ENCODE measurements at regions not wholly inside any gene's neighbourhood (a gene's known extent, or its start where the extent isn't known, plus 50 kb on each side); places are given as distances from the start of the nearest gene placed in this dataset.

DNA sequence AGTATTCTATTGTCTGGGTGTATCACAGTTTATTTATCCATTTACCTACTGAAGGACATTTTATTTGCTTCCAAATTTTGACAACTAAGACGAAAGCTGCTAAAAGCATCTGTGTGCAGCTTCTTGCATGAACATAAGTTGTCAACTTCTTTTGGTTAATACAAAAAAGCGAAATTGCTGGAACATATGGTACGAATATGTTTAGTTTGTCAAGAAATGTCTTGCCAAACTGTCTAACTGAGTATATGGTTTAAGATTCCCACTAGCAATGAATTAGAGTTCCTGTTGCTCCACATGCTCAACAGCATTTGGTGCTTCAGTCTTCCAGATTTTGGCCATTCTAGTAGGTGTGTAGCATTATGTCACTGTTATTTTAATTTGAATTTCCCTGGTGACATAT lies 372.3 kb upstream of the NRXN1 start:
- Histone ChIP-seq H3K9me2 (replicated peaks; ENCODE audit: insufficient read depth, low read length) (no peaks in the 10 kb centered on the region), H3K79me2 (ENCODE audit: low read length) (no peaks in the 10 kb centered on the region), H3K9me3 (ENCODE audit: low read length) (peaks cover 16% of the 10 kb centered on the region), H3K4me2 (ENCODE audit: low read depth, low read length, poor library complexity, severe bottlenecking) (no peak overlapping the region), H3K27ac (ENCODE audit: low read length) (no peak overlapping the region), H3K36me3 (ENCODE audit: insufficient read depth, low read length) (no peaks in the 10 kb centered on the region), H4K20me1 (ENCODE audit: insufficient read depth, low read depth, low read length) (no peaks in the 10 kb centered on the region), H3K4me3 (ENCODE audit: low read length) (no peak overlapping the region), H3K9ac (ENCODE audit: low read length) (no peak overlapping the region), H3K27me3 (ENCODE audit: low read length) (no peaks in the 10 kb centered on the region), H3K4me1 (ENCODE audit: low read length) (no peaks in the 10 kb centered on the region), H2AFZ (ENCODE audit: low read length) (no peak overlapping the region)
- no peak for DNase-seq

- H3K36me3 ChIP-seq (ENCODE audit: insufficient read depth, low read length), result no peaks in the 10 kb centered on the region
- H3K9me3 ChIP-seq (ENCODE audit: low read length), result peaks cover 8% of the 10 kb centered on the region
- DNase-seq, result no peak
- H3K9me2 ChIP-seq (replicated peaks; ENCODE audit: insufficient read depth, low read length), result no peaks in the 10 kb centered on the region
- no peak overlapping the region for H3K9ac ChIP-seq (ENCODE audit: low read length)
- no peaks in the 10 kb centered on the region for H3K79me2 ChIP-seq (ENCODE audit: low read length)
- H2AFZ ChIP-seq (ENCODE audit: low read length), result no peak overlapping the region
- H3K4me3 ChIP-seq (ENCODE audit: low read length), result no peak overlapping the region
- H3K4me1 ChIP-seq (ENCODE audit: low read length), result no peaks in the 10 kb centered on the region
- H3K27me3 ChIP-seq (ENCODE audit: low read length), result no peaks in the 10 kb centered on the region
- no peak overlapping the region for H3K4me2 ChIP-seq (ENCODE audit: low read depth, low read length, poor library complexity, severe bottlenecking)
- no peak overlapping the region for H3K27ac ChIP-seq (ENCODE audit: low read length)
- H4K20me1 ChIP-seq (ENCODE audit: insufficient read depth, low read depth, low read length), result no peaks in the 10 kb centered on the region
These were observed 369.6 kb upstream of the NRXN1 start for GRCh38 chr2:51401546-51401945.

DNA sequence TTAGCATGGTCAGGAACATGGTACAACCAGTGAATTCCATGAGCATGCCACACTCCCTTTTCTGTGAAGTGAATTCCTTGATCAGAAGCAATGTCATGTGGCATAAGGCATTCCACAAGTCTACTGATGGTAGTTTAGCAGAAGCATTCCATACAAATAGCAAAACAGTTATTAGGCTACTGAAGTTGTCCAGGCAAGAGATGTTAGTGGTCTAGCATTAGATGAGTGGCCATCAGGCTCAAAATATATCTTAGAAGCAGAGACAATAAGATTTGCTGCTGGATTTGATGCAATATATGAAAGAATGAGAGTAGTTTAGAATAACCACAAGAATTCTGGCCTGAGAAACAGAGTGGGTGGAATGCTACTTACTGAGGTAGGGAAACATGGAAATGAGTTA lies 355.3 kb upstream of the NRXN1 start:
- Histone ChIP-seq H3K4me3 (ENCODE audit: low read length) (no peak overlapping the region), H3K27me3 (ENCODE audit: low read length) (no peaks in the 10 kb centered on the region), H3K9me2 (replicated peaks; ENCODE audit: insufficient read depth, low read length) (no peaks in the 10 kb centered on the region), H3K4me1 (ENCODE audit: low read length) (no peaks in the 10 kb centered on the region), H4K20me1 (ENCODE audit: insufficient read depth, low read depth, low read length) (no peaks in the 10 kb centered on the region), H3K79me2 (ENCODE audit: low read length) (no peaks in the 10 kb centered on the region), H3K9ac (ENCODE audit: low read length) (no peak overlapping the region), H3K36me3 (ENCODE audit: insufficient read depth, low read length) (no peaks in the 10 kb centered on the region), H2AFZ (ENCODE audit: low read length) (no peak overlapping the region), H3K4me2 (ENCODE audit: low read depth, low read length, poor library complexity, severe bottlenecking) (no peak overlapping the region), H3K9me3 (ENCODE audit: low read length) (peaks cover 5% of the 10 kb centered on the region; the same call in 1 of the 2 replicates), H3K27ac (ENCODE audit: low read length) (no peak overlapping the region)
- no peak for DNase-seq

DNA sequence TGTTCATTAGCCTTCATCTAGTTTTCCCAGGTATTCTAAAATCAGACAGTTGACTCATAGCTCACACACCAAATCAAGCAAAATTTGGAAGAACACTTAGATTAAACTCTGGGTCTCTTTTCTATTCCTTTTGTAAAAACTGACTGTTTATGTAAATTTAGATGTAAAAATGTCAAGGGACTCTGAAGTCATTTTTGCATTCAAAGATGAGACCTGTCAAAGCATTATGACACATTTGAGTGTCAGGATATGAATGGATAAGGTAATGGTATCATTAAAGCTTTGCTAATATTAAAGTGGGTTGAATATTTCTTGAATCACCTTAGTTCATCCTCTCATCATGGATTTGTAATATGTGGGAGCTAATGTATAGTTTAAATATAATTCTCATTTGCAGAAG lies 348.1 kb upstream of the NRXN1 start:
- Histone ChIP-seq H3K9me3 (ENCODE audit: low read length) (peaks cover 13% of the 10 kb centered on the region), H2AFZ (ENCODE audit: low read length) (no peak overlapping the region), H3K4me3 (ENCODE audit: low read length) (no peak overlapping the region), H3K27ac (ENCODE audit: low read length) (no peak overlapping the region), H3K36me3 (ENCODE audit: insufficient read depth, low read length) (no peaks in the 10 kb centered on the region), H3K4me2 (ENCODE audit: low read depth, low read length, poor library complexity, severe bottlenecking) (no peak overlapping the region), H3K27me3 (ENCODE audit: low read length) (no peaks in the 10 kb centered on the region), H3K9me2 (replicated peaks; ENCODE audit: insufficient read depth, low read length) (no peaks in the 10 kb centered on the region), H3K79me2 (ENCODE audit: low read length) (no peaks in the 10 kb centered on the region), H3K9ac (ENCODE audit: low read length) (no peak overlapping the region), H3K4me1 (ENCODE audit: low read length) (no peaks in the 10 kb centered on the region), H4K20me1 (ENCODE audit: insufficient read depth, low read depth, low read length) (no peaks in the 10 kb centered on the region)
- DNase-seq, result no peak

DNA sequence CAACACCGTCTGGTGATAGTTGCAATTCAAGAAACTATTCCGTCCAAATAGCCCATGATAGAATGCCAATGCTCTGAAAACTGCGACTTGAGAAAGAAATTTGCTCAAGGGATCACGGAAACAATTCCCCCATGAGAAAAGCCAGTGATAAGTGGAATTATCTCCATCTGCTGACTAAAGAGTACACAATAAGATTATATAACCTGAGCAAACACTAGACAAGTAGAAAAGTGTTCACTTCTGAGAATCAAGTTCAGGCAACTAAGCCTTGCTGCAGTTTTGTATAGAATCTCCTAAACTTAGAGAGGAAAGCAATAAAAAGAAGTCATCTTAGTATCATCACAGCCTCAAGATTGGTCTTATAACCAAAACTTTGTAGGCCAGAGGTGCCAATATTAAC lies 336.3 kb upstream of the NRXN1 start:
- no peak for DNase-seq
- H3K4me2 ChIP-seq (ENCODE audit: low read depth, low read length, poor library complexity, severe bottlenecking), result no peak overlapping the region
- no peak overlapping the region for H2AFZ ChIP-seq (ENCODE audit: low read length)
- H3K4me1 ChIP-seq (ENCODE audit: low read length), result no peaks in the 10 kb centered on the region
- no peak overlapping the region for H3K9ac ChIP-seq (ENCODE audit: low read length)
- no peak overlapping the region for H3K27ac ChIP-seq (ENCODE audit: low read length)
- H3K9me3 ChIP-seq (ENCODE audit: low read length), result peaks cover 9% of the 10 kb centered on the region
- H3K36me3 ChIP-seq (ENCODE audit: insufficient read depth, low read length), result no peaks in the 10 kb centered on the region
- H3K79me2 ChIP-seq (ENCODE audit: low read length), result no peaks in the 10 kb centered on the region
- H3K27me3 ChIP-seq (ENCODE audit: low read length), result no peaks in the 10 kb centered on the region
- no peak overlapping the region for H3K4me3 ChIP-seq (ENCODE audit: low read length)
- no peaks in the 10 kb centered on the region for H3K9me2 ChIP-seq (replicated peaks; ENCODE audit: insufficient read depth, low read length)
- no peaks in the 10 kb centered on the region for H4K20me1 ChIP-seq (ENCODE audit: insufficient read depth, low read depth, low read length)

- H3K27me3 ChIP-seq (ENCODE audit: low read length), result no peaks in the 10 kb centered on the region
- H3K9me3 ChIP-seq (ENCODE audit: low read length), result peaks cover 14% of the 10 kb centered on the region
- H3K36me3 ChIP-seq (ENCODE audit: insufficient read depth, low read length), result no peaks in the 10 kb centered on the region
- no peak overlapping the region for H2AFZ ChIP-seq (ENCODE audit: low read length)
- no peaks in the 10 kb centered on the region for H4K20me1 ChIP-seq (ENCODE audit: insufficient read depth, low read depth, low read length)
- no peak overlapping the region for H3K4me3 ChIP-seq (ENCODE audit: low read length)
- no peak for DNase-seq
- no peaks in the 10 kb centered on the region for H3K4me1 ChIP-seq (ENCODE audit: low read length)
- no peaks in the 10 kb centered on the region for H3K79me2 ChIP-seq (ENCODE audit: low read length)
- H3K9ac ChIP-seq (ENCODE audit: low read length), result no peak overlapping the region
- H3K9me2 ChIP-seq (replicated peaks; ENCODE audit: insufficient read depth, low read length), result no peaks in the 10 kb centered on the region
- no peak overlapping the region for H3K27ac ChIP-seq (ENCODE audit: low read length)
- H3K4me2 ChIP-seq (ENCODE audit: low read depth, low read length, poor library complexity, severe bottlenecking), result no peak overlapping the region
These were observed 318.2 kb upstream of the NRXN1 start for GRCh38 chr2:51350100-51350499.

GRCh38 chr2:51344886-51345285 lies 313.0 kb upstream of the NRXN1 start:
- Histone ChIP-seq H3K9ac (ENCODE audit: low read length) (no peak overlapping the region), H3K27me3 (ENCODE audit: low read length) (no peaks in the 10 kb centered on the region), H3K79me2 (ENCODE audit: low read length) (no peaks in the 10 kb centered on the region), H3K36me3 (ENCODE audit: insufficient read depth, low read length) (no peaks in the 10 kb centered on the region), H3K4me2 (ENCODE audit: low read depth, low read length, poor library complexity, severe bottlenecking) (no peak overlapping the region), H3K9me3 (ENCODE audit: low read length) (peaks cover 5% of the 10 kb centered on the region; the same call in 1 of the 2 replicates), H3K4me3 (ENCODE audit: low read length) (no peak overlapping the region), H3K4me1 (ENCODE audit: low read length) (no peaks in the 10 kb centered on the region), H3K27ac (ENCODE audit: low read length) (no peak overlapping the region), H3K9me2 (replicated peaks; ENCODE audit: insufficient read depth, low read length) (no peaks in the 10 kb centered on the region), H2AFZ (ENCODE audit: low read length) (no peak overlapping the region), H4K20me1 (ENCODE audit: insufficient read depth, low read depth, low read length) (no peaks in the 10 kb centered on the region)
- no peak for DNase-seq

GRCh38 chr2:51335087-51336058 lies 303.4 kb upstream of the NRXN1 start:
- no peaks in the 10 kb centered on the region for H3K9me2 ChIP-seq (replicated peaks; ENCODE audit: insufficient read depth, low read length)
- no peaks in the 10 kb centered on the region for H3K4me1 ChIP-seq (ENCODE audit: low read length)
- peaks cover 16% of the 10 kb centered on the region; the same call in 1 of the 2 replicates for H3K9me3 ChIP-seq (ENCODE audit: low read length)
- no peak overlapping the region for H3K4me3 ChIP-seq (ENCODE audit: low read length)
- H4K20me1 ChIP-seq (ENCODE audit: insufficient read depth, low read depth, low read length), result no peaks in the 10 kb centered on the region
- no peak overlapping the region for H2AFZ ChIP-seq (ENCODE audit: low read length)
- H3K9ac ChIP-seq (ENCODE audit: low read length), result no peak overlapping the region
- no peaks in the 10 kb centered on the region for H3K36me3 ChIP-seq (ENCODE audit: insufficient read depth, low read length)
- H3K79me2 ChIP-seq (ENCODE audit: low read length), result no peaks in the 10 kb centered on the region
- H3K4me2 ChIP-seq (ENCODE audit: low read depth, low read length, poor library complexity, severe bottlenecking), result no peak overlapping the region
- DNase-seq, result no peak
- H3K27me3 ChIP-seq (ENCODE audit: low read length), result no peaks in the 10 kb centered on the region
- H3K27ac ChIP-seq (ENCODE audit: low read length), result no peak overlapping the region

Data from Karpas-422 (cell line).